GM13976 (cell line): ENCODE measurements at regions not wholly inside any gene's neighbourhood (a gene's known extent, or its start where the extent isn't known, plus 50 kb on each side); places are given as distances from the start of the nearest gene placed in this dataset.

ENCODE experiments used
- DNase-seq: peaks from one replicate; pipeline ENCODE4 v3.0.0; 2012; ENCODE audit warnings: low spot score
- CTCF ChIP-seq: IDR thresholded peaks from 2 replicates; pipeline ENCODE4 v1.5.1; 2012; ENCODE audit warnings: borderline replicate concordance, mild to moderate bottlenecking; ENCODE audit not compliant: insufficient read depth; ENCODE audit errors: extremely low read depth, missing control alignments, control extremely low read depth
- in situ Hi-C: fragments of 300-500 bp; cut with MboI; formaldehyde crosslinking; loops from one replicate; pipeline ENCODE4 v1.12.0; 2022; ENCODE audit warnings: low sequenced_read_pairs, mixed read lengths, inconsistent platforms; ENCODE audit not compliant: unreplicated experiment

- TF ChIP-seq CTCF: no peak
- peak; percentile 36 for DNase-seq
- in situ Hi-C loops: no loop called here
Observed at GRCh38 chr1:4172644-4173599, 272.9 kb upstream of the C1orf174 start.

- TF ChIP-seq CTCF: no peak
- no peak for DNase-seq
- in situ Hi-C loops: no loop called here
Observed at GRCh38 chr1:4173731-4174130, 273.7 kb upstream of the C1orf174 start.

GRCh38 chr1:4174291-4175200 lies 274.5 kb upstream of the C1orf174 start:
- peak; percentile 10 for DNase-seq
- no peak for TF ChIP-seq CTCF
- in situ Hi-C loops: no loop called here

GRCh38 chr1:4175566-4176405 lies 275.7 kb upstream of the C1orf174 start:
- in situ Hi-C loops: no loop called here
- DNase-seq: no peak
- TF ChIP-seq CTCF: no peak

GRCh38 chr1:4176841-4177240 lies 276.8 kb upstream of the C1orf174 start:
- DNase-seq: no peak
- in situ Hi-C loops: no loop called here
- TF ChIP-seq CTCF: no peak

- no peak for DNase-seq
- in situ Hi-C loops: no loop called here
- no peak for TF ChIP-seq CTCF
Observed at GRCh38 chr1:4177425-4178150, 277.5 kb upstream of the C1orf174 start.
